Endodermal cell (in vitro differentiated cells): ENCODE measurements at regions not wholly inside any gene's neighbourhood (a gene's known extent, or its start where the extent isn't known, plus 50 kb on each side); places are given as distances from the start of the nearest gene placed in this dataset.

Experiments used
- DNase-seq: peaks from one replicate; pipeline ENCODE4 v3.0.0-alpha.2; 2017
- H3K27ac ChIP-seq: 2 replicates; pipeline ENCODE4 v1.5.1; 2013; ENCODE audit warnings: mild to moderate bottlenecking, low read depth, low read length, moderate library complexity
- H3K27me3 ChIP-seq: 2 replicates; pipeline ENCODE4 v1.6.1; 2013; ENCODE audit warnings: mild to moderate bottlenecking, low read length, moderate library complexity; ENCODE audit not compliant: insufficient read depth, control insufficient read depth, poor library complexity, severe bottlenecking
- H3K36me3 ChIP-seq: 2 replicates; pipeline ENCODE4 v1.7.0; 2013; ENCODE audit warnings: mild to moderate bottlenecking, low read length, moderate library complexity; ENCODE audit not compliant: control insufficient read depth, insufficient read depth
- H3K4me1 ChIP-seq: one replicate; pipeline ENCODE4 v1.7.0; 2013; ENCODE audit warnings: low read length; ENCODE audit not compliant: control insufficient read depth, insufficient read depth
- H3K4me3 ChIP-seq: 2 replicates; pipeline ENCODE4 v1.5.1; 2013; ENCODE audit warnings: mild to moderate bottlenecking, low read length, moderate library complexity
- H3K9ac ChIP-seq: 2 replicates; pipeline ENCODE4 v1.6.1; 2013; ENCODE audit warnings: mild to moderate bottlenecking, low read length, moderate library complexity; ENCODE audit not compliant: poor library complexity, severe bottlenecking; ENCODE audit errors: extremely low read depth
- H3K9me3 ChIP-seq: 2 replicates; pipeline ENCODE4 v1.6.1; 2013; ENCODE audit warnings: mild to moderate bottlenecking, low read length, moderate library complexity; ENCODE audit not compliant: control insufficient read depth
- H3K27ac Mint-ChIP-seq: 2 replicates; pipeline ENCODE4 v1.8.0; 2020; ENCODE audit warnings: mixed read lengths
- H3K27me3 Mint-ChIP-seq: 2 replicates; pipeline ENCODE4 v1.8.0; 2021; ENCODE audit warnings: mild to moderate bottlenecking, mixed read lengths; ENCODE audit not compliant: insufficient read depth
- H3K36me3 Mint-ChIP-seq: 2 replicates; pipeline ENCODE4 v1.8.0; 2020; ENCODE audit warnings: low read depth, mixed read lengths
- H3K4me1 Mint-ChIP-seq: 2 replicates; pipeline ENCODE4 v1.8.0; 2020; ENCODE audit warnings: mixed read lengths
- H3K4me3 Mint-ChIP-seq: 2 replicates; pipeline ENCODE4 v1.8.0; 2020; ENCODE audit warnings: mild to moderate bottlenecking, moderate library complexity, mixed read lengths
- H3K9me3 Mint-ChIP-seq: 2 replicates; pipeline ENCODE4 v1.8.0; 2020; ENCODE audit warnings: mild to moderate bottlenecking, mixed read lengths
- CTCF ChIP-seq: fragments of 200-600 bp; sonication (generic); conservative IDR thresholded peaks from 2 replicates; pipeline ENCODE4 v1.5.0; 2021; ENCODE audit warnings: antibody characterized with exemption, mild to moderate bottlenecking
- WGBS, 2 experiments: methylation state at CpG; one replicate each; pipeline versions ENCODE4 v1.1.5 to v1.1.7; 2013; ENCODE audit warnings: missing lambda C conversion rate in 2 of 2, mixed read lengths in 1 of 2; ENCODE audit not compliant: insufficient coverage in 1 of 2, insufficient read length in 1 of 2; 5-methylcytosine and 5-hydroxymethylcytosine counted together

GRCh38 chr9:85167146-85167545 is 497.6 kb downstream of the NTRK2 start:
- Histone ChIP-seq H3K9me3 (peaks cover 58% of the 10 kb centered on the region), H3K4me1 (peaks cover 12% of the 10 kb centered on the region), H3K36me3 (no peaks in the 10 kb centered on the region), H3K27me3 (no peaks in the 10 kb centered on the region), H3K27ac (no peak overlapping the region), H3K4me3 (peak overlapping the region; percentile 48), H3K9ac (no peak overlapping the region)
- 57 to 86% methylated on average over 1 of the region's 1 CpG for WGBS, 2 experiments
- Mint-ChIP-seq H3K4me3 (no peak overlapping the region), H3K9me3 (peaks cover 36% of the 10 kb centered on the region), H3K27me3 (no peaks in the 10 kb centered on the region), H3K4me1 (peaks cover 18% of the 10 kb centered on the region), H3K27ac (peak overlapping the region; percentile 49), H3K36me3 (peaks cover 7% of the 10 kb centered on the region)
- no peak for DNase-seq
- no peak for TF ChIP-seq CTCF

- no peak for DNase-seq
- Histone ChIP-seq H3K36me3 (no peaks in the 10 kb centered on the region), H3K4me3 (no peak overlapping the region), H3K27me3 (no peaks in the 10 kb centered on the region), H3K9ac (no peak overlapping the region), H3K9me3 (peaks cover 38% of the 10 kb centered on the region), H3K4me1 (peaks cover 13% of the 10 kb centered on the region), H3K27ac (no peak overlapping the region)
- WGBS, 2 experiments = 89 to 100% methylated on average over 1 to 2 of the region's 2 CpGs
- TF ChIP-seq CTCF = no peak
- no peak overlapping the region for H3K4me3 Mint-ChIP-seq
- no peaks in the 10 kb centered on the region for H3K36me3 Mint-ChIP-seq
- no peak overlapping the region for H3K27ac Mint-ChIP-seq
- H3K4me1 Mint-ChIP-seq = peaks cover 22% of the 10 kb centered on the region
- no peaks in the 10 kb centered on the region for H3K27me3 Mint-ChIP-seq
- H3K9me3 Mint-ChIP-seq = peaks cover 29% of the 10 kb centered on the region
Measured at GRCh38 chr9:85163825-85164224, 494.3 kb downstream of the NTRK2 start.

GRCh38 chr9:85163415-85163814 is 493.9 kb downstream of the NTRK2 start:
- Histone ChIP-seq H3K9me3 (peaks cover 34% of the 10 kb centered on the region), H3K9ac (no peak overlapping the region), H3K27ac (no peak overlapping the region), H3K27me3 (no peaks in the 10 kb centered on the region), H3K4me1 (peaks cover 17% of the 10 kb centered on the region), H3K4me3 (no peak overlapping the region), H3K36me3 (no peaks in the 10 kb centered on the region)
- Mint-ChIP-seq H3K4me1 (peaks cover 25% of the 10 kb centered on the region), H3K36me3 (no peaks in the 10 kb centered on the region), H3K4me3 (no peak overlapping the region), H3K27me3 (no peaks in the 10 kb centered on the region), H3K9me3 (peaks cover 26% of the 10 kb centered on the region), H3K27ac (no peak overlapping the region)
- WGBS, 2 experiments = 86 to 97% methylated on average over 1 of the region's 1 CpG
- DNase-seq = no peak
- TF ChIP-seq CTCF = no peak
